ENCODE measurements at regions not wholly inside any gene's neighbourhood (a gene's known extent, or its start where the extent isn't known, plus 50 kb on each side); places are given as distances from the start of the nearest gene placed in this dataset.

GRCh38 chr6:168371981-168372711 lies 52.6 kb upstream of the DACT2 start:
- TF ChIP-seq POLR2A (IDR thresholded peaks at IDR 0.05) (no peak), EP300 (IDR thresholded peaks at IDR 0.05) (no peak)
- TF ChIP-seq, protein P1, sequence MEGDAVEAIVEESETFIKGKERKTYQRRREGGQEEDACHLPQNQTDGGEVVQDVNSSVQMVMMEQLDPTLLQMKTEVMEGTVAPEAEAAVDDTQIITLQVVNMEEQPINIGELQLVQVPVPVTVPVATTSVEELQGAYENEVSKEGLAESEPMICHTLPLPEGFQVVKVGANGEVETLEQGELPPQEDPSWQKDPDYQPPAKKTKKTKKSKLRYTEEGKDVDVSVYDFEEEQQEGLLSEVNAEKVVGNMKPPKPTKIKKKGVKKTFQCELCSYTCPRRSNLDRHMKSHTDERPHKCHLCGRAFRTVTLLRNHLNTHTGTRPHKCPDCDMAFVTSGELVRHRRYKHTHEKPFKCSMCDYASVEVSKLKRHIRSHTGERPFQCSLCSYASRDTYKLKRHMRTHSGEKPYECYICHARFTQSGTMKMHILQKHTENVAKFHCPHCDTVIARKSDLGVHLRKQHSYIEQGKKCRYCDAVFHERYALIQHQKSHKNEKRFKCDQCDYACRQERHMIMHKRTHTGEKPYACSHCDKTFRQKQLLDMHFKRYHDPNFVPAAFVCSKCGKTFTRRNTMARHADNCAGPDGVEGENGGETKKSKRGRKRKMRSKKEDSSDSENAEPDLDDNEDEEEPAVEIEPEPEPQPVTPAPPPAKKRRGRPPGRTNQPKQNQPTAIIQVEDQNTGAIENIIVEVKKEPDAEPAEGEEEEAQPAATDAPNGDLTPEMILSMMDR (IDR thresholded peaks at IDR 0.05), result no peak
